OCI-LY3 (cell line): ENCODE measurements at regions not wholly inside any gene's neighbourhood (a gene's known extent, or its start where the extent isn't known, plus 50 kb on each side); places are given as distances from the start of the nearest gene placed in this dataset.

Source experiments
- H2AFZ ChIP-seq: fragments of 200-600, 300-600 bp; shearing (Covaris generic); 2 replicates; pipeline ENCODE4 v1.6.0; 2014; ENCODE audit warnings: antibody characterized with exemption, low read depth, low read length
- H3K27ac ChIP-seq: fragments of 200-600, 300-600 bp; sonication (generic); 2 replicates; pipeline ENCODE4 v1.5.1; 2014; ENCODE audit warnings: mild to moderate bottlenecking, low read length, moderate library complexity, mixed read lengths
- H3K27me3 ChIP-seq: fragments of 200-600, 300-600 bp; sonication (generic); 2 replicates; pipeline ENCODE4 v1.6.1; 2014; ENCODE audit warnings: low read depth, low read length, mixed read lengths
- H3K36me3 ChIP-seq: fragments of 200-600, 300-600 bp; sonication (generic); replicated peaks from 2 replicates; pipeline ENCODE3; 2014; ENCODE audit warnings: low read depth, low read length, mixed read lengths
- H3K4me1 ChIP-seq: fragments of 300-600, 200-600 bp; sonication (generic); 2 replicates; pipeline ENCODE4 v1.6.1; 2014; ENCODE audit warnings: low read length, mixed read lengths
- H3K4me2 ChIP-seq: fragments of 200-600, 300-600 bp; sonication (generic); 2 replicates; pipeline ENCODE4 v1.6.1; 2014; ENCODE audit warnings: low read length, mixed read lengths
- H3K4me3 ChIP-seq: fragments of 300-600, 200-600 bp; sonication (generic); 2 replicates; pipeline ENCODE4 v1.5.1; 2014; ENCODE audit warnings: antibody characterized with exemption, mild to moderate bottlenecking, low read length, moderate library complexity
- H3K79me2 ChIP-seq: fragments of 300-600, 200-600 bp; shearing (Covaris generic); 2 replicates; pipeline ENCODE4 v1.6.1; 2014; ENCODE audit warnings: mild to moderate bottlenecking, low read length, mixed read lengths
- H3K9ac ChIP-seq: fragments of 300-600, 200-600 bp; shearing (Covaris generic); 2 replicates; pipeline ENCODE4 v1.6.0; 2014; ENCODE audit warnings: mild to moderate bottlenecking, low read length, moderate library complexity
- H3K9me3 ChIP-seq: fragments of 200-600, 300-600 bp; shearing (Covaris generic); 2 replicates; pipeline ENCODE4 v1.6.1; 2014; ENCODE audit warnings: low read length, mixed read lengths; ENCODE audit not compliant: insufficient read depth
- H4K20me1 ChIP-seq: fragments of 200-600, 300-600 bp; sonication (generic); 2 replicates; pipeline ENCODE4 v1.6.1; 2016; ENCODE audit warnings: low read length, mixed read lengths; ENCODE audit not compliant: insufficient read depth
- EZH2phosphoT487 ChIP-seq: fragments of 200-600 bp; shearing (Covaris generic); IDR thresholded peaks from 2 replicates; pipeline ENCODE4 v1.6.1; 2018; ENCODE audit warnings: antibody characterized with exemption, mixed run types, low read depth
- TF ChIP-seq, protein P1 (sequence below): fragments of 200-600, 300-600 bp; sonication (generic); IDR thresholded peaks from 2 replicates; pipeline ENCODE4 v1.5.1; 2014; ENCODE audit warnings: antibody characterized with exemption, low read length, low read depth

DNA sequence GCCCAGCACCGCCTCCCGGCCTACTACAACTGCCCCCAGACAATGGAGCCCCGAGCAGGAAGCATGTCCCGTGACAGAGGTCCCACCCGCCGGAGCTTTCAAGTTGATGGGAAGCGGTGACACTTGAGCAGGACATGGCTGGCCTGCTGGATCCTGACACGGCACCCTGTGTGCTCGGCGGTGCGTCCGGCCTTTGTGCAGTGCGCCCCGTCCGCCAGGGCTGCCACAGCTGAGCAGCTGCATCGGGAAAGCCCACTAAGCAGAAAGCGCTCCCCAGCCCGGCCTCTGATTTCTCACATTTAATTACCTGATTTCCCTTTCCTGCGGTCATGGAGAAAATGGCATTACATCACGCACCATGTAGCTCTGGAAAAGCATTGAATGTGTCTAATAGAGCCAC is 611.9 kb downstream of the IRX1 start:
- H3K27me3 ChIP-seq: no peaks in the 10 kb centered on the region
- no peaks in the 10 kb centered on the region for H3K36me3 ChIP-seq
- no peak overlapping the region for H2AFZ ChIP-seq
- TF ChIP-seq, protein P1, sequence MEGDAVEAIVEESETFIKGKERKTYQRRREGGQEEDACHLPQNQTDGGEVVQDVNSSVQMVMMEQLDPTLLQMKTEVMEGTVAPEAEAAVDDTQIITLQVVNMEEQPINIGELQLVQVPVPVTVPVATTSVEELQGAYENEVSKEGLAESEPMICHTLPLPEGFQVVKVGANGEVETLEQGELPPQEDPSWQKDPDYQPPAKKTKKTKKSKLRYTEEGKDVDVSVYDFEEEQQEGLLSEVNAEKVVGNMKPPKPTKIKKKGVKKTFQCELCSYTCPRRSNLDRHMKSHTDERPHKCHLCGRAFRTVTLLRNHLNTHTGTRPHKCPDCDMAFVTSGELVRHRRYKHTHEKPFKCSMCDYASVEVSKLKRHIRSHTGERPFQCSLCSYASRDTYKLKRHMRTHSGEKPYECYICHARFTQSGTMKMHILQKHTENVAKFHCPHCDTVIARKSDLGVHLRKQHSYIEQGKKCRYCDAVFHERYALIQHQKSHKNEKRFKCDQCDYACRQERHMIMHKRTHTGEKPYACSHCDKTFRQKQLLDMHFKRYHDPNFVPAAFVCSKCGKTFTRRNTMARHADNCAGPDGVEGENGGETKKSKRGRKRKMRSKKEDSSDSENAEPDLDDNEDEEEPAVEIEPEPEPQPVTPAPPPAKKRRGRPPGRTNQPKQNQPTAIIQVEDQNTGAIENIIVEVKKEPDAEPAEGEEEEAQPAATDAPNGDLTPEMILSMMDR: no peak
- TF ChIP-seq EZH2phosphoT487: no peak
- no peaks in the 10 kb centered on the region for H3K9me3 ChIP-seq
- no peak overlapping the region for H3K4me2 ChIP-seq
- H3K4me1 ChIP-seq: no peaks in the 10 kb centered on the region
- H4K20me1 ChIP-seq: no peaks in the 10 kb centered on the region
- H3K79me2 ChIP-seq: no peaks in the 10 kb centered on the region
- no peak overlapping the region for H3K4me3 ChIP-seq
- H3K9ac ChIP-seq: no peak overlapping the region
- H3K27ac ChIP-seq: no peak overlapping the region

DNA sequence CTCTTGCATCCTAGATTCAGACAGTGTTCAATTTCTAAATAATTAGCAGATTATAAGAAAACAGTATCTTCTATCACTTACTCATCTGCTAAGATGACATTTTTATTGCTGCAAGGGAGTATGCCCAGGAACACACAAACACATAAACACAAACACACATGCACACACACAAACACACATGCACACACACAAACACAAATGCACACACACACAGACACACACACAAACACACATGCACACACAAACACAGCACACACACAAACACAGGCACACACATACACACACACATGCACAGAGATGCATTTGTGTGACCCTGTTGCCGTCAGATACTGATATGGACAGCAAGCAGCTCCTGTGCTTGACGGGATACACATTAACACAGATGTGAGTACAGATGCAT is 612.9 kb downstream of the IRX1 start:
- H3K4me3 ChIP-seq: no peak overlapping the region
- H4K20me1 ChIP-seq: no peaks in the 10 kb centered on the region
- no peaks in the 10 kb centered on the region for H3K27me3 ChIP-seq
- H3K36me3 ChIP-seq: no peaks in the 10 kb centered on the region
- no peak overlapping the region for H3K27ac ChIP-seq
- H3K9ac ChIP-seq: no peak overlapping the region
- H3K4me2 ChIP-seq: no peak overlapping the region
- no peaks in the 10 kb centered on the region for H3K4me1 ChIP-seq
- H2AFZ ChIP-seq: no peak overlapping the region
- TF ChIP-seq, protein P1: no peak
- no peak for TF ChIP-seq EZH2phosphoT487
- H3K79me2 ChIP-seq: no peaks in the 10 kb centered on the region
- H3K9me3 ChIP-seq: no peaks in the 10 kb centered on the region

DNA sequence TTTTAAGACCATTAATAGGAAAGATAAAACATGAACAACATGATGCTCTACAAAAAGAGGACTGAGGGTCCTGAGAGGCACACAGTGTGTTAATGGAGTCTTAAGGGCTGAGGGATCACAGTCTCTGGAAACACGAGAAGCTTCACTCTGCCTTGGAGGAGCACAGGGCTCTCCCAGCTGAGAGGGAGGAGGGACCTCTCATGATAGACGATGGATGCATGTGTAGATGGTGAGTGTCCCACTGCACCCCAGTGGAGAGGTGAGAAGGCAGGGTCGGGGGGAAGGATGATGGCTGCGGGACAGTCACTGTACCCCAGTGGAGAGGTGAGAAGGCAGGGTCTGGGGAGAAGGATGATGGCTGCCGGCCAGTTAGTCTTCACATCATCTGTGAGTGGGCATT is 613.4 kb downstream of the IRX1 start:
- Histone ChIP-seq H3K4me1 (no peaks in the 10 kb centered on the region), H3K27ac (no peak overlapping the region), H4K20me1 (no peaks in the 10 kb centered on the region)

DNA sequence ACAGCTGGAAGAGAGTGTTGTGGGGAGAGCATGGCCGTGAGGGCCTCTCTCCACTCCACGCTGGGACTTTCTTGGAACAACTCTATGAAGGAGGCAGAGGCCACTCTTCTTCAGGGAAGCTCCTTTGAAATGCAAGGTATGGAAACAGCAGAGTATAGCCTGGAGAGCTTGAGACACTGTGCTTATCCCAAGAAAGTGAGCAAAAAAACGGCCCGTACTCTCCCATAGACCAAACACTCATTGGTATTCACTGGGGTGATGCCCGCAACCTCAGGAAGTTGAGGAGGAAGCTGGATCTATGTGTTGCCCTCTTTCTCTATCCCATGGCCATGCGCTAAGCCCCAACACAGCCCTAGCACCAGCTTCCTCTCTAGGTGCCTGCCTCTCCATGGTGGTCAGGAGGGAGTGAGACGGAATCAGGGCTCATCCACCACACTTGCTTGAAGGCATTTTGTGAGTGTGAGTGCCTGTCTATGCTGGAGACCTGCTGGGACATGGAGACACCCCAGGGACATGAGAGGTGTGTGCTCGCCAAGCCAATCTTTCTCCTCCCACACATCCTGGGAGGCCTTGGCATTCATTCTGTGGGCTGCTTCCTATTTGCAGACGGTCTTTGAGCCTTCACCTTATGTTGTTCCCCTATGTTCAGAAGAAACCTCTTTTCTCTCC is 616.6 kb downstream of the IRX1 start:
- H3K4me2 ChIP-seq: no peak overlapping the region
- no peaks in the 10 kb centered on the region for H3K27me3 ChIP-seq
- H3K9me3 ChIP-seq: no peaks in the 10 kb centered on the region
- H4K20me1 ChIP-seq: no peaks in the 10 kb centered on the region
- TF ChIP-seq EZH2phosphoT487: no peak
- TF ChIP-seq, protein P1: no peak
- no peak overlapping the region for H3K27ac ChIP-seq
- no peaks in the 10 kb centered on the region for H3K4me1 ChIP-seq
- no peak overlapping the region for H2AFZ ChIP-seq
- H3K4me3 ChIP-seq: no peak overlapping the region
- H3K36me3 ChIP-seq: no peaks in the 10 kb centered on the region
- no peaks in the 10 kb centered on the region for H3K79me2 ChIP-seq
- H3K9ac ChIP-seq: no peak overlapping the region

More for the DNA sequence above, 613.4 kb downstream of the IRX1 start:
- Histone ChIP-seq H3K79me2 (no peaks in the 10 kb centered on the region), H3K27me3 (no peaks in the 10 kb centered on the region), H3K4me2 (no peak overlapping the region), H3K9me3 (no peaks in the 10 kb centered on the region), H2AFZ (no peak overlapping the region), H3K4me3 (no peak overlapping the region), H3K9ac (no peak overlapping the region), H3K36me3 (no peaks in the 10 kb centered on the region)
- TF ChIP-seq, protein P1: no peak
- TF ChIP-seq EZH2phosphoT487: no peak
